Upper lobe of left lung (tissue), 6 donors: ENCODE measurements at regions not wholly inside any gene's neighbourhood (a gene's known extent, or its start where the extent isn't known, plus 50 kb on each side); places are given as distances from the start of the nearest gene placed in this dataset.

Source experiments
- ATAC-seq, 2 donors: fragments of 200-7000 bp; cut with Tn5 transposase; one replicate each; pipeline ENCODE4 v1.9.1; 2022; ENCODE audit warnings: mild to moderate bottlenecking in 2 of 2, moderate library complexity in 2 of 2; ENCODE audit not compliant: low FRiP score in 2 of 2
- DNase-seq, 2 donors: peaks; one replicate each; pipeline ENCODE4 v3.0.0-alpha.2; 2019 to 2020
- H3K27ac ChIP-seq, 4 donors: fragments of 200-600 bp; sonication (generic); one replicate each; pipeline ENCODE4 v1.5.1; 2016 to 2019
- H3K27me3 ChIP-seq, 4 donors: fragments of 200-600 bp; sonication (generic); one replicate each; pipeline ENCODE4 v1.5.1; 2017 to 2019
- H3K36me3 ChIP-seq, 4 donors: fragments of 200-600 bp; sonication (generic); one replicate each; pipeline ENCODE4 v1.5.1; 2016 to 2019
- H3K4me1 ChIP-seq, 4 donors: fragments of 200-600 bp; sonication (generic); one replicate each; pipeline ENCODE4 v1.5.1; 2018 to 2019
- H3K4me3 ChIP-seq, 4 donors: fragments of 200-600 bp; sonication (generic); one replicate each; pipeline ENCODE4 v1.5.1; 2017 to 2019; ENCODE audit warnings: mild to moderate bottlenecking in 2 of 4, moderate library complexity in 1 of 4
- H3K9me3 ChIP-seq, 4 donors: fragments of 200-600 bp; sonication (generic); one replicate each; pipeline ENCODE4 v1.5.1; 2018 to 2019
- CTCF ChIP-seq, 6 experiments: fragments of 450-650 bp in 4 of 6; fragments of 200-600 bp in 2 of 6; sonication (generic) in 2 of 6; IDR thresholded peaks; one replicate each; pipeline ENCODE4 v1.5.1; 2016 to 2019; ENCODE audit warnings: antibody characterized with exemption in 6 of 6
- EP300 ChIP-seq, 4 donors: sonication (generic); formaldehyde crosslinking; IDR thresholded peaks; one replicate each; pipeline ENCODE4 v1.5.1; 2017; ENCODE audit warnings: antibody characterized with exemption in 4 of 4, control low read depth in 2 of 4
- POLR2A ChIP-seq, 4 donors: fragments of 450-650 bp; IDR thresholded peaks; one replicate each; pipeline ENCODE4 v1.5.1; 2016 to 2017; ENCODE audit warnings: antibody characterized with exemption in 4 of 4, mild to moderate bottlenecking in 2 of 4
- POLR2AphosphoS5 ChIP-seq, 2 donors: sonication (generic); formaldehyde crosslinking; IDR thresholded peaks; one replicate each; pipeline ENCODE4 v1.5.1; 2017; ENCODE audit warnings: antibody characterized with exemption in 2 of 2
- WGBS, 2 donors: methylation state at CpG; one replicate each; pipeline ENCODE4 v1.1.5; 2017 to 2018; 5-methylcytosine and 5-hydroxymethylcytosine counted together
- donor health status: DM: no; HTN: no; CAD: no; lungs with moderate emphysema.
- donor health status: DM: no; HTN: yes; CAD: no; lungs with severe emphysema.

- DNase-seq (no peak), ATAC-seq (no peak)
- 67 to 100% methylated on average over 1 to 7 of the region's 7 CpGs for WGBS, 2 donors
- Histone ChIP-seq H3K27ac (no peak overlapping the region), H3K36me3 (no peaks in the 10 kb centered on the region), H3K27me3 (no peaks in the 10 kb centered on the region), H3K9me3 (no peaks in the 10 kb centered on the region), H3K4me3 (no peak overlapping the region), H3K4me1 (peaks cover 0 to 6% (median 0%) of the 10 kb centered on the region in 4 donors)
- TF ChIP-seq POLR2AphosphoS5 (IDR thresholded peaks at IDR 0.05) (no peak), EP300 (IDR thresholded peaks at IDR 0.05) (no peak), CTCF (IDR thresholded peaks at IDR 0.05) (no peak), POLR2A (IDR thresholded peaks at IDR 0.05) (no peak)
Measured at GRCh38 chr20:24742436-24742835, 206.6 kb upstream of the CST7 start.

GRCh38 chr20:24742989-24743388 is 206.1 kb upstream of the CST7 start:
- Histone ChIP-seq H3K27ac (no peak overlapping the region), H3K9me3 (no peaks in the 10 kb centered on the region), H3K36me3 (no peaks in the 10 kb centered on the region), H3K4me3 (no peak overlapping the region), H3K27me3 (no peaks in the 10 kb centered on the region), H3K4me1 (peaks cover 0 to 6% (median 0%) of the 10 kb centered on the region in 4 donors)
- TF ChIP-seq CTCF (IDR thresholded peaks at IDR 0.05) (no peak), EP300 (IDR thresholded peaks at IDR 0.05) (no peak), POLR2AphosphoS5 (IDR thresholded peaks at IDR 0.05) (no peak), POLR2A (IDR thresholded peaks at IDR 0.05) (no peak)
- WGBS, 2 donors = 89 to 95% methylated on average over 5 of the region's 5 CpGs
- DNase-seq = no peak
- ATAC-seq = no peak

- H3K9me3 ChIP-seq = no peaks in the 10 kb centered on the region
- DNase-seq (no peak), ATAC-seq (no peak)
- no peak for TF ChIP-seq CTCF (IDR thresholded peaks at IDR 0.05)
- no peak overlapping the region for H3K4me3 ChIP-seq
- H3K27ac ChIP-seq = no peak overlapping the region
- H3K4me1 ChIP-seq = peaks cover 0 to 6% (median 0%) of the 10 kb centered on the region in 4 donors
- no peaks in the 10 kb centered on the region for H3K36me3 ChIP-seq
- 72 to 75% methylated on average over 4 to 5 of the region's 5 CpGs for WGBS, 2 donors
- no peaks in the 10 kb centered on the region for H3K27me3 ChIP-seq
Measured at GRCh38 chr20:24743641-24744040, 205.4 kb upstream of the CST7 start.

- H3K9me3 ChIP-seq = no peaks in the 10 kb centered on the region
- DNase-seq (no peak), ATAC-seq (no peak)
- H3K4me1 ChIP-seq = peaks cover 0 to 6% (median 0%) of the 10 kb centered on the region in 4 donors
- TF ChIP-seq POLR2AphosphoS5 (IDR thresholded peaks at IDR 0.05) = no peak
- no peak for TF ChIP-seq EP300 (IDR thresholded peaks at IDR 0.05)
- TF ChIP-seq CTCF (IDR thresholded peaks at IDR 0.05) = no peak
- TF ChIP-seq POLR2A (IDR thresholded peaks at IDR 0.05) = no peak
- H3K27ac ChIP-seq = no peak overlapping the region
- WGBS, 2 donors = 84 to 91% methylated on average over 2 to 3 of the region's 3 CpGs
- no peak overlapping the region for H3K4me3 ChIP-seq
- H3K27me3 ChIP-seq = no peaks in the 10 kb centered on the region
- H3K36me3 ChIP-seq = no peaks in the 10 kb centered on the region
Measured at GRCh38 chr20:24744747-24745146, 204.3 kb upstream of the CST7 start.

GRCh38 chr20:24745206-24745605 is 203.9 kb upstream of the CST7 start:
- H3K4me3 ChIP-seq = no peak overlapping the region
- TF ChIP-seq POLR2A (IDR thresholded peaks at IDR 0.05) (no peak), CTCF (IDR thresholded peaks at IDR 0.05) (no peak), EP300 (IDR thresholded peaks at IDR 0.05) (no peak), POLR2AphosphoS5 (IDR thresholded peaks at IDR 0.05) (no peak)
- peak in 1 of 2 donors; percentile 12 for DNase-seq
- no peaks in the 10 kb centered on the region for H3K27me3 ChIP-seq
- no peaks in the 10 kb centered on the region for H3K36me3 ChIP-seq
- no peak for ATAC-seq
- no peak overlapping the region for H3K27ac ChIP-seq
- peaks cover 0 to 6% (median 0%) of the 10 kb centered on the region in 4 donors for H3K4me1 ChIP-seq
- no peaks in the 10 kb centered on the region for H3K9me3 ChIP-seq
- 91 to 92% methylated on average over 6 of the region's 6 CpGs for WGBS, 2 donors
